RCC 7860 (cell line): ENCODE measurements at regions not wholly inside any gene's neighbourhood (a gene's known extent, or its start where the extent isn't known, plus 50 kb on each side); places are given as distances from the start of the nearest gene placed in this dataset.
"Not testable (repeated sequence)": the region's sequence is repeated elsewhere in the genome, so short reads cannot be mapped to it uniquely, and the experiment has no call there.

ENCODE experiments used
- DNase-seq: peaks from one replicate; pipeline ENCODE4 v3.0.0-alpha.2; 2015; ENCODE audit warnings: low spot score
- FAIRE-seq: peaks from 2 replicates; lab custom pipeline; 2012; peaks lifted over from hg19 to GRCh38; lab: Jason Lieb, UNC

- FAIRE-seq (no peak), DNase-seq (no peak)
Measured at GRCh38 chr6:49001856-49002541, 461.1 kb downstream of the MMUT start.

GRCh38 chr6:48998574-48998973, 464.5 kb downstream of the MMUT start:
- FAIRE-seq, result peak; percentile 92
- no peak for DNase-seq

GRCh38 chr6:48996461-48997119, 466.5 kb downstream of the MMUT start:
- no peak for FAIRE-seq
- DNase-seq, result no peak

- FAIRE-seq (no peak), DNase-seq (no peak)
Measured at GRCh38 chr6:48994811-48995210, 468.2 kb downstream of the MMUT start.

DNA sequence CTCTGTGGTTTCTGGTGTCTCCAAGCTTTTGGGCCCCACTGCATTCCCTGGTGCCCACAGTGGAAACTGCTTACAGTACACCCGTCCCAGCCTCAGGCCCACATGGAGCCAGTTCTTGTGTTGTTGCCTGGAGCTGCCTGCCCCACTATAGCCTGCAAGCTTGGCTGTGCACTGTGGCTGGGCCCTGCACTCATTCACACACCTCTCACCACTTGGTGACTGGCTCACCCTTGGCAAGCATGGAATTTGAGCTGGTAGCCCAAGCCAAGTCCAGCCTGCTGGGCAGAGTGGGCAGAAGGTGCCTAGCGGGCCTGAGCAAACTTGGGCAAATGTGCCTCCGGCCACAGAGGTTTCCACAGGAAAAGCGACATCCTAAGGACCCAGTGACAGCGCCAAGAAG, 472.3 kb downstream of the MMUT start:
- FAIRE-seq, result no peak
- no peak for DNase-seq

- no peak for FAIRE-seq
- DNase-seq, result no peak
Measured at GRCh38 chr6:48986845-48987244, 476.2 kb downstream of the MMUT start.

- FAIRE-seq (no peak), DNase-seq (no peak)
Measured at GRCh38 chr6:48986105-48986504, 476.9 kb downstream of the MMUT start.

DNA sequence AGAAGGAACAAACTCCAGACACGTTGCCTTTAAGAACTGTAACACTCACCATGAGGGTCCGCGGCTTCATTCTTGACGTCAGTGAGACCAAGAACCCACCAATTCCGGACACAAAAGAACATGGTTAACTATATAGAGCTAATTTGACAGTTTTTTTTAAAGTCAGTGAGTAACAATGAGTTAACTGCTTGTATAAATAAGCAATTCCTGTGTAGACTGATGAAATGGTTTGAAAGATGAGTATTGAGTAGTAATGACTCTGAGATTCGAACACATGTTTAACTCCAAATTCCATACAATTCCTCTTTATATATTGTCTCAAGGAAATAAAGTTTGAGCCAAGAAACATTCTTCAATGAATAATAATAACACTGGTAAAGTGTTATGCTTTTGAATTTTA, 478.0 kb downstream of the MMUT start:
- FAIRE-seq (no peak), DNase-seq (no peak)

- DNase-seq, FAIRE-seq: not testable (repeated sequence)
Measured at GRCh38 chr6:48983968-48984367, 479.1 kb downstream of the MMUT start.

GRCh38 chr6:48983377-48983776, 479.7 kb downstream of the MMUT start:
- DNase-seq (no peak), FAIRE-seq (no peak)

DNA sequence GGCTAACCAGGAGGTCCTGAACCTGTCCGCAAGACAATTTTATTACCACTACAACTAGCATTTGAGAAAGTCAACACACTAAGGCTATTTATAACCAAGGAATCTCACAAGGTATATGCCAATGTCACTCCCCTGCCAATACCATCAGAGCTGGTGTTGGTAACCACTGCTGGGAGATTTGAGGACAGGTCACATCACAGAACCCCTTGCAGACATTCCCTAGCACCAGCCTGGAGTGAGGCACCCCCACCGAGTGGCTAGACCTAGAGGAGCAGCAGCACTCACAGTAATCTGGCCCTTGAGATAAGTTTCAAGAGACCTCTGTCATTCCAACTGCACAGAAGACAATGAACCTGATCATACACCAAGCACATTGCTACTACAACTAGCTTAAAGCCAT, 483.2 kb downstream of the MMUT start:
- no peak for FAIRE-seq
- no peak for DNase-seq

GRCh38 chr6:48979085-48979484, 484.0 kb downstream of the MMUT start:
- FAIRE-seq (no peak), DNase-seq (no peak)

DNA sequence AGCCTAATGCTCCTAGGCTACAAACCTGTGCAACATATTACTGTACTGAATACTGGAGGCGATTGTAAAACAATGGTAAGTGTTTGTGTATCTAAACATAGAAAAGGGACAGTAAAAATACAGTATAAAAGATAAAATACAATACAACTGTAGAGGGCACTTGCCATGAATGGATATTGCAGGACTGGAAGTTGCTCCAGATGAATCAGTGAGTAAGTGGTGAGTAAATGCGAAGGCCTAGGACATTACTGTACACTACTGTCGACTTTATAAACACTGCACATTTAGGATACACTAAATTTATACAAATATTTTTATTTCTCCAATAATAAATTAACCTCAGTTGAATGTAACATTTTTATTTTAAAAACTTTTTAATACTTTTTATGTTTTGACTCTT, 485.0 kb downstream of the MMUT start:
- FAIRE-seq, result no peak

DNA sequence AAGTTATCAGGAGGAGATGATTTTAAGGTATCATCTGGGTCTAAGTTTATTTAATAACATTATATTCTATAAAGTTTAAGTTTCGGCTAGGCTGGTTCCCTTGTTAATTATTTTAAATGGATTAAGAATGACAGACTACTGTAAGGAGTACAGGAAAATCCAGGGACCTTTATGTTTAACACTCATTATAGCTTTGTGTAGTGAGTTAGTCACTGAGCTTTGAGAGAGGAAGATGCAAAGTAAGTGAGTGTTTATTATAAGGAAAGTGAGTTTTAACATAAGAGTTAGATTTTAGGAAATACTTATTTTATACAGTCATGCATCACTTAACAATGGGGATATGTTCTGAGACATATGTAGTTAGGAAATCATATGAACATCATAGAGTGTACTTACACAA, 485.5 kb downstream of the MMUT start:
- no peak for FAIRE-seq
- no peak for DNase-seq

More for the DNA sequence above, 485.0 kb downstream of the MMUT start:
- DNase-seq, result no peak

DNA sequence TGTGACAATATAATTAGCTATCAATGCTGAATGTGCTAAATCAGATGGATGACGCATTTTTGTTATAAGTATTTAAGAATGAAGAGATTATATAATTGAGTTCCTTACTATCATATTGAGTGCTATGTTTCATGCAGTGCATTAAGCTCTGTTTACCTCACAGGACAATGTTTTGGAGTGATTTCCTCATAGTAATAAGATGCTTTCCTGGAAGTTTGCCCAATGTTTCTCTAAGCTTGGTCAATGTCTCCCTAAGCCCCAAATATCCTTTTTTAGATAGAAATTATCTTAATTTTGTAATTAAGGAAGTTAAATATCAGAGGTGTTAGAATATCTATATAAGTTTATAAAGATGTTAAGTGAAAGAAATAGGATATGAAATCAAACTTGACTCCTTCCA, 489.6 kb downstream of the MMUT start:
- no peak for FAIRE-seq

GRCh38 chr6:48961781-48962415, 501.2 kb downstream of the MMUT start:
- DNase-seq (no peak), FAIRE-seq (no peak)

More for the DNA sequence above, 489.6 kb downstream of the MMUT start:
- DNase-seq, result no peak

DNA sequence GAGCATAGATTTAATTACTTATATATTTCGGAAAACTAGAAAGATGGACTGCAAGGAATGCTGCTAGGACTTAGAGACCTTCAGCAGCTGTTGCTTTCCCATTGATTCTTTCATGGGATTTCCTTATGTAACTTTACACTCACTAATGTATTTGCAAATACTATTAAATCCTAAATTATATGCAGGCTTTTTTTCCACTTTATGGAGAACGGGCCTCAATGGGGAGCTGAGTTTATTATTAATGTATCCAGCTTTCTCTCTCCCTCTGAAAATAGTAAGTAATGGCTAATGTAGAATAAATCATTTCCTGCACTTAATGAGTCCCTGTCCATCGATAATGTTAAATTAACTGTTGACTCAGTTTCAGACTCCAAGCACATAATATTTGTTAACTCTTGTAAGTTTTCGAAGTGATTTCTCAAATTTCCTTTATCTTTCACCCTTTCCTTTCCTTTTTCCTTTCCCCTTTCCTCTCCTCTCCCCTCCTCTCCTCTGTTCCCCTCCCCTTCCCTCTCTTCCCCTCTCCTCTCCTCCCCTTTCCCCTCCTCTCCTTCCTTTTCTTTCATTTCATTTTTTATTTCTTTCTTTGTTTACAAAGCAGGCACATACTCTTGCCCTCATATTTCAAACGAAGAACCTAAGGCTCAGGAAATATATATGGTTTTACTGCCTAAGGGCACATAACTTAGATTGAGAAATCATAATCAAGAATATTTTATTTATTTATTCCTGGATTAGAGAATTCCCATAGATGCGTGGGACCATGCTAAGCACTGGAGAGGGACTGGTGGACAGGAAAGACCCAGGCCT, 503.6 kb downstream of the MMUT start:
- DNase-seq, result no peak
- FAIRE-seq, result no peak

DNA sequence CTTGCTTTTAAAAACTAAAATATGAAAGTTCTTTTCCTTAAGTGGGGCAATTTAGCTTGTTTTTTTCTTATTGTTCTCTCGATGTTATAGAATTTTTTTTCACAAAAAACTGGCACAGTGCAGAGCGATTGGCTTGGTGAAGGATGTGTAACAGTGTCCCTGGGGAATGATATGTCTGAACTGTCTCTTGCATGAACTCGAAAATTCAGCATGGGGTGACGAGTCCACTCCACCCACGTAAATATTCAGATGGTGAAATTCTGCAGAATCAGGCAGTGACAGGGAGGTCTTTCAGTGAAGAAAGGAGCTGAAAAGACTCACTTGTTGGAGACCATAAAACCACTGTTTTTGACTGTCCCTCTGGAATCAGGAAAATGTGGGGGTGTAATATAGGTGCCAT, 505.3 kb downstream of the MMUT start:
- DNase-seq (no peak), FAIRE-seq (no peak)

DNA sequence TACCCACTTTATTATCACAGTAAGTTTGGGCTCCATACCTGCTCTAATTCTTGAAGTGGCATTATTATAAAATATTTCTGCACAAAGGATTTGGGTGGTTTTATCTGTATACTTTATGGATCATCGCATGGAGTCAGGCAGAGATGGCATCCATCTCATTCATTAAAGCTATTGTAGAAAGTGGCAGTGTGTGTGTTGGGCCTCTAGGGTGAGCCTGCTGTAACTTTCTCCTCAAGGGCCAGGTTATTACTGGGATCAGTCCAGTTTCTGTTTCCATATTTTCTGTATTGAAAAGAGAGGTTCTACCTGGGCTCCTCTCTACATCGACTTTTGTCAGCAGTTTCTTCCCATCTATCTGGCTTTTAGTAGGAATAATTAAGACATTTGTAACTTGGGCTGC, 511.1 kb downstream of the MMUT start:
- DNase-seq, result no peak
- no peak for FAIRE-seq

- FAIRE-seq, DNase-seq: not testable (repeated sequence)
Measured at GRCh38 chr6:48944276-48944675, 518.8 kb downstream of the MMUT start.

DNA sequence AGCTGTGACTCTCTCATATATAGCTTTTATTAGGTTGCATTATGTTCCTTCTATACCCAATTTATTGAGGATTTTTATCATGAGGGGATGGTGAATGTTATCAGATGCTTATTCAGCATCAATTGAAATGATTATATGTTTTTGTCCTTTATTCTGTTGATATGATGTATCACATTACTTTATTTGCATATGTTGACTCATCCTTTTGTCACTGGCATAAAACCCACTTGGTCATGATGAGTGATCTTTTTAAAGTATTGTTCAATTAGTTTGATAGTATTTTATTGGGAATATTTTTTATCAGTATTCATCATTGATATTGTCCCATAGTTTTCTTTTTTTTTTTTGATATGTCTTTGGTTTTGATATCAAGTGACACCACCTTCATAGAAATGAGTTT, 529.9 kb downstream of the MMUT start:
- DNase-seq (no peak), FAIRE-seq (no peak)
